ENCODE measurements at regions not wholly inside any gene's neighbourhood (a gene's known extent, or its start where the extent isn't known, plus 50 kb on each side); places are given as distances from the start of the nearest gene placed in this dataset.
A peak's percentile ranks its signal among the peaks of the same experiment; 100 is the strongest.

DNA sequence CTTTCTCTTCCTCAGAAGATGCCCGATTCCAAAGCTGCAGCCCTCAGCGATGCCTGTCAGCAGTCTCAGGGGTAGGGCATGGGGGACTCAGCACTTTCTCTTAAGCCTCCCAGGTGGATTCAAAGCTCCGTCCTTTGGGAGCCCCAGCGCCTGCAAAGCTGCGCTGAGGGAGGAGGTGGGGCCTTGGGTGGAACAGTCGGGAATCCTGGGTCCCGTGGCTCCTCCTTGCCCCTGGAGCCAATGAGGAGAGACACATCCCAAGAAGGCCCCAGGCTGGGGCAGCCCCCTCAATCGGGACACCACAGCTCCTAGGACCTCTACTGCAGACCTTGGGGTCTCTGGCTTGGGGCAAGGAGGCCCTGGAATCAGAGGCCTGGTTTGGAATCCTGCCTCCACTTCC is 227.5 kb upstream of the IGF1R start:
- ATAC-seq, result no peak
- Histone ChIP-seq H3K4me1 (peaks cover 0 to 7% (median 0%) of the 10 kb centered on the region in 4 donors), H3K4me3 (no peak overlapping the region), H3K27ac (no peak overlapping the region), H3K36me3 (no peaks in the 10 kb centered on the region), H3K27me3 (peaks cover 0 to 3% of the 10 kb centered on the region in 2 donors), H3K9me3 (no peaks in the 10 kb centered on the region)
- DNase-seq, result no peak
- no peak for TF ChIP-seq POLR2A (IDR thresholded peaks at IDR 0.05)
- TF ChIP-seq, protein P1, sequence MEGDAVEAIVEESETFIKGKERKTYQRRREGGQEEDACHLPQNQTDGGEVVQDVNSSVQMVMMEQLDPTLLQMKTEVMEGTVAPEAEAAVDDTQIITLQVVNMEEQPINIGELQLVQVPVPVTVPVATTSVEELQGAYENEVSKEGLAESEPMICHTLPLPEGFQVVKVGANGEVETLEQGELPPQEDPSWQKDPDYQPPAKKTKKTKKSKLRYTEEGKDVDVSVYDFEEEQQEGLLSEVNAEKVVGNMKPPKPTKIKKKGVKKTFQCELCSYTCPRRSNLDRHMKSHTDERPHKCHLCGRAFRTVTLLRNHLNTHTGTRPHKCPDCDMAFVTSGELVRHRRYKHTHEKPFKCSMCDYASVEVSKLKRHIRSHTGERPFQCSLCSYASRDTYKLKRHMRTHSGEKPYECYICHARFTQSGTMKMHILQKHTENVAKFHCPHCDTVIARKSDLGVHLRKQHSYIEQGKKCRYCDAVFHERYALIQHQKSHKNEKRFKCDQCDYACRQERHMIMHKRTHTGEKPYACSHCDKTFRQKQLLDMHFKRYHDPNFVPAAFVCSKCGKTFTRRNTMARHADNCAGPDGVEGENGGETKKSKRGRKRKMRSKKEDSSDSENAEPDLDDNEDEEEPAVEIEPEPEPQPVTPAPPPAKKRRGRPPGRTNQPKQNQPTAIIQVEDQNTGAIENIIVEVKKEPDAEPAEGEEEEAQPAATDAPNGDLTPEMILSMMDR (IDR thresholded peaks at IDR 0.05), result no peak
- WGBS (ENCODE audit: insufficient coverage, low coverage, low lambda C conversion rate, missing lambda C conversion rate), result 76% methylated on average over 2 of the region's 8 CpGs
- intact Hi-C loops (cut with DNase I), result loop anchor here (5.0 kb wide), 2 partner anchors 104 to 109 kb away; no protein-coding TSS in a partner anchor

DNA sequence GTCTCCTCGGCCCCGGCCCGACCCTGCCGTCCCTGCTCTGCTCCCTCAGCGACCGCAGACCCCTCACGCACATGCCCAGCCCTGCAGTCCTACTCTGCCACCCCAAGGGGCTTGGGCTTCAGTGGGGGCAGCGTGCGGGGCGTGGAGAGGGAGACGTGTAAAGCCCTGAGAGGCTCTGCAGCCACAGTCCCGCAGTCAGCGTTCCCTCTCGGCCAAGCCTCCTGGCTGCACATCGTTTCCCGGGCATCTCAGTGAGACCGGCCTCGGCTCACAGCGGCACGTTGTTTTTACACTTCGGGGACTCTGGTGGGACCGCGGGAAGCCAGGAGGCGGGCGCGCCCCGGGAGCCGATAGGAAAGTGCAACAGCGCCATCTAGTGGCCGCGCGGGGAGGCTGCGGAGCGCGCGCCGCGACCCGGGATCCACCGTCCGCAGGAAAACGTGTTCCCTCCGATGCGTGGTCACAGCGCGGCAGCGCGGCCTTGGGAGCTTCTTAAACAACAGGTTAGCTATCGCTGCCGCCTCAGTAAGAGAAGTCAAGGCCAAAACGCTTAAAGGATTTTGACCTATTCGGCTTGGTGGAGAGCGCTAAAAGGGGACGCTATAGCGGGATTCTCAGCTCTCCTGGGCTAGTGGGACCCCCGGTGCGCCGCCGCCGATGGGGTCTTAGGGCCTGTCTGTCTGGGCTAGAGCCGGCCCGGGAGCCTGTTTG is 226.8 kb upstream of the IGF1R start:
- peak; percentile 65 to 69 (median 67) for DNase-seq
- Histone ChIP-seq H3K36me3 (no peaks in the 10 kb centered on the region), H3K27me3 (peaks cover 0 to 3% of the 10 kb centered on the region in 2 donors), H3K9me3 (no peaks in the 10 kb centered on the region), H3K4me1 (peaks cover 0 to 7% (median 0%) of the 10 kb centered on the region in 4 donors), H3K27ac (no peak overlapping the region), H3K4me3 (peak overlapping the region in 1 of 3 donors; percentile 40)
- WGBS (ENCODE audit: insufficient coverage, low coverage, low lambda C conversion rate, missing lambda C conversion rate), result 2% methylated on average over 25 of the region's 62 CpGs
- ATAC-seq, result peak; percentile 75 to 89 (median 86)
- TF ChIP-seq POLR2A (IDR thresholded peaks at IDR 0.05), result no peak
- TF ChIP-seq, protein P1 (IDR thresholded peaks at IDR 0.05), result peak; percentile 93 to 99 (median 99)
- intact Hi-C loops (cut with DNase I), result loop anchor here (5.0 kb wide), 2 partner anchors 104 to 109 kb away; no protein-coding TSS in a partner anchor

DNA sequence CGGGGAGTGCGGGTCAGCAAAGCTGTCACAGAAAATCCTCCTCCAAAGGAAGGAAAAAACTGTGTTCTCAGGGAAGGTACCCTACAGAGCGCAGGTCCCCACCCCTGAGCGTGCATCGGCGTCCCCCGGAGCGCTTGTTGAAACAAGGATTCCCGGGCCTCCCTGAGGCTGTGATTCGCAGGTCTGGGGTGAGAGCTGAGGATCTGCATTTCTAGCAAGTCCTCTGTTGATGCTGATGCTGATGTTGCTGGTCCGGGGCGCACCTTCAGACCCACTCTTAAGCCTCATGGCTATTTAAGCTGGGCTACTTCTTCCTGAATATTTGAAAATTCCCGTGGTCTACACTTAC is 226.2 kb upstream of the IGF1R start:
- no peak overlapping the region for H3K27ac ChIP-seq
- peaks cover 0 to 3% of the 10 kb centered on the region in 2 donors for H3K27me3 ChIP-seq
- H3K36me3 ChIP-seq, result no peaks in the 10 kb centered on the region
- ATAC-seq (no peak), DNase-seq (no peak)
- no peak overlapping the region for H3K4me3 ChIP-seq
- WGBS (ENCODE audit: insufficient coverage, low coverage, low lambda C conversion rate, missing lambda C conversion rate), result 0% methylated on average over 2 of the region's 13 CpGs
- no peaks in the 10 kb centered on the region for H3K9me3 ChIP-seq
- intact Hi-C loops (cut with DNase I), result loop anchor here (5.0 kb wide), 2 partner anchors 105 to 110 kb away; no protein-coding TSS in a partner anchor
- peaks cover 0 to 7% (median 0%) of the 10 kb centered on the region in 4 donors for H3K4me1 ChIP-seq
- TF ChIP-seq, protein P1 (IDR thresholded peaks at IDR 0.05), result no peak
- no peak for TF ChIP-seq POLR2A (IDR thresholded peaks at IDR 0.05)

DNA sequence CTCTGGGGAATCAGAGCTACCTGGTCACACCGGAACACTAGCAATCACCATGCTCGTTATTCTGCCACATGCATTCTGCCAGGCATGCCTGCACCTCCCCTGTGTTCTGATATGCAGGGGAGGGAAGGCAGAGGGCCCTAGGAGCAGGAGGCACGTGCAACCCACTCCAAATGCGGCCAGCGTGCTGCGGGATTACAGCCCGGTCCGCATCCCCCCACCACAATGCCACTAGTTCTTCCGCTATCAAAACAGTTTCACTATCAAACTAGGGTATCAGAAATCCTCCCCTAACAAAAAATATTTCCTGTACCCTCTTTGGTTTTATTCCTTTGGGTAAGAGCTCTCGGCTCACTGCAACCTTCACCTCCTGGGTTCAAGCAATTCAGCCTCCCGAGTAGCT is 223.2 kb upstream of the IGF1R start:
- ATAC-seq, result no peak
- DNase-seq, result no peak
- intact Hi-C loops (cut with DNase I), result no loop called here
- WGBS (ENCODE audit: insufficient coverage, low coverage, low lambda C conversion rate, missing lambda C conversion rate), result 61% methylated on average over 5 of the region's 11 CpGs
- Histone ChIP-seq H3K27ac (no peak overlapping the region), H3K9me3 (no peaks in the 10 kb centered on the region), H3K4me1 (peaks cover 0 to 7% (median 0%) of the 10 kb centered on the region in 4 donors), H3K27me3 (peaks cover 0 to 3% of the 10 kb centered on the region in 2 donors), H3K4me3 (no peak overlapping the region), H3K36me3 (no peaks in the 10 kb centered on the region)
- TF ChIP-seq POLR2A (IDR thresholded peaks at IDR 0.05), result no peak
- TF ChIP-seq, protein P1 (IDR thresholded peaks at IDR 0.05), result no peak
